OCI-LY7 (cell line): ENCODE measurements at regions not wholly inside any gene's neighbourhood (a gene's known extent, or its start where the extent isn't known, plus 50 kb on each side); places are given as distances from the start of the nearest gene placed in this dataset.

ENCODE experiments used
- BruUV-seq: library from RNA; stranded (reverse); fragments of 400-500 nt; replicated peaks from 2 replicates; lab custom pipeline; 2021; lab: Mats Ljungman, UMichigan
- CTCF ChIA-PET: fragments of 300-600 bp; sonication (Branson Sonifier 250); formaldehyde crosslinking; loops from one replicate; lab custom pipeline; 2022; ENCODE audit warnings: antibody characterized with exemption; ENCODE audit not compliant: unreplicated experiment; lab: Charles Lee
- POLR2A ChIA-PET: fragments of 300-600 bp; sonication (Branson Sonifier 250); formaldehyde crosslinking; loops from one replicate; lab custom pipeline; 2022; ENCODE audit warnings: antibody characterized with exemption; lab: Charles Lee
- DNase-seq: peaks from one replicate; pipeline ENCODE4 v3.0.0-alpha.2; 2015; ENCODE audit warnings: low spot score
- H2AFZ ChIP-seq: fragments of 200-600 bp; sonication (generic), shearing (Covaris generic); 2 replicates; pipeline ENCODE4 v1.6.1; 2014; ENCODE audit warnings: mild to moderate bottlenecking, antibody characterized with exemption, low read length, moderate library complexity
- H3K27ac ChIP-seq: fragments of 200-600 bp; sonication (generic); 2 replicates; pipeline ENCODE4 v1.5.1; 2014; ENCODE audit warnings: mixed run types, low read depth, mild to moderate bottlenecking, moderate library complexity, low read length, inconsistent platforms; ENCODE audit not compliant: poor library complexity, severe bottlenecking
- H3K36me3 ChIP-seq: fragments of 200-600 bp; sonication (generic); 2 replicates; pipeline ENCODE4 v1.6.1; 2014; ENCODE audit warnings: mild to moderate bottlenecking, antibody characterized with exemption, low read length, moderate library complexity, mixed read lengths; ENCODE audit not compliant: insufficient read depth
- H3K4me1 ChIP-seq: fragments of 200-600 bp; sonication (generic); 2 replicates; pipeline ENCODE4 v1.5.1; 2014; ENCODE audit warnings: mild to moderate bottlenecking, low read length; ENCODE audit not compliant: insufficient read depth, poor library complexity, severe bottlenecking
- H3K4me2 ChIP-seq: fragments of 200-600 bp; sonication (generic); 2 replicates; pipeline ENCODE4 v1.6.1; 2014; ENCODE audit warnings: mild to moderate bottlenecking, low read length
- H3K4me3 ChIP-seq: fragments of 200-600 bp; sonication (generic); 2 replicates; pipeline ENCODE4 v1.5.1; 2014; ENCODE audit warnings: mild to moderate bottlenecking, low read depth, low read length; ENCODE audit not compliant: poor library complexity, severe bottlenecking
- H3K79me2 ChIP-seq: fragments of 200-600 bp; sonication (generic); 2 replicates; pipeline ENCODE4 v1.6.1; 2016; ENCODE audit warnings: low read depth, mild to moderate bottlenecking, low read length, moderate library complexity, mixed read lengths; ENCODE audit not compliant: insufficient read depth
- H3K9me2 ChIP-seq: fragments of 200-600 bp; sonication (generic); 2 replicates; pipeline ENCODE4 v1.6.1; 2016; ENCODE audit warnings: mild to moderate bottlenecking, low read length, mixed read lengths; ENCODE audit not compliant: insufficient read depth
- H3K9me3 ChIP-seq: fragments of 200-600 bp; sonication (generic); 2 replicates; pipeline ENCODE4 v1.6.1; 2014; ENCODE audit warnings: mild to moderate bottlenecking, mixed run types, low read length, mixed read lengths
- H4K20me1 ChIP-seq: fragments of 200-600 bp; sonication (generic); 2 replicates; pipeline ENCODE4 v1.6.1; 2014; ENCODE audit warnings: mild to moderate bottlenecking, antibody characterized with exemption, low read length, moderate library complexity, mixed read lengths; ENCODE audit not compliant: insufficient read depth
- CTCF ChIP-seq: fragments of 200-600 bp; sonication (generic); conservative IDR thresholded peaks from 2 replicates; pipeline ENCODE4 v1.5.1; 2014; ENCODE audit warnings: mild to moderate bottlenecking, antibody characterized with exemption, low read length, moderate library complexity, mixed read lengths
- EZH2phosphoT487 ChIP-seq: fragments of 200-600 bp; sonication (generic); IDR thresholded peaks from 2 replicates; pipeline ENCODE4 v1.6.1; 2018; ENCODE audit warnings: low read depth, borderline replicate concordance, mild to moderate bottlenecking, mixed run types, antibody characterized with exemption, low read length, moderate library complexity, mixed read lengths
- intact Hi-C: fragments of 100-400 bp; cut with micrococcal nuclease; formaldehyde crosslinking; loops from one replicate; pipeline ENCODE4 v1.10.0; 2022; ENCODE audit not compliant: unreplicated experiment

- CTCF ChIA-PET = no interaction called here
- Histone ChIP-seq H3K4me2 (no peak overlapping the region), H3K36me3 (no peaks in the 10 kb centered on the region), H3K27ac (no peak overlapping the region), H3K79me2 (no peaks in the 10 kb centered on the region), H2AFZ (no peak overlapping the region), H4K20me1 (no peaks in the 10 kb centered on the region), H3K4me1 (no peaks in the 10 kb centered on the region), H3K9me3 (no peaks in the 10 kb centered on the region), H3K4me3 (no peak overlapping the region), H3K9me2 (no peaks in the 10 kb centered on the region)
- TF ChIP-seq CTCF (no peak), EZH2phosphoT487 (no peak)
- no TSS peak for BruUV-seq
- intact Hi-C loops = no loop called here
- POLR2A ChIA-PET = no interaction called here
- no peak for DNase-seq
Observed at GRCh38 chr20:50405235-50405914, 104.8 kb upstream of the PTPN1 start.

GRCh38 chr20:50405915-50406609 is 104.1 kb upstream of the PTPN1 start:
- TF ChIP-seq CTCF (no peak), EZH2phosphoT487 (no peak)
- H3K79me2 ChIP-seq = no peaks in the 10 kb centered on the region
- no peaks in the 10 kb centered on the region for H4K20me1 ChIP-seq
- no peaks in the 10 kb centered on the region for H3K4me1 ChIP-seq
- ChIA-PET CTCF (no interaction called here), POLR2A (no interaction called here)
- no peaks in the 10 kb centered on the region for H3K9me2 ChIP-seq
- H3K4me2 ChIP-seq = no peak overlapping the region
- no peak overlapping the region for H2AFZ ChIP-seq
- no peaks in the 10 kb centered on the region for H3K36me3 ChIP-seq
- intact Hi-C loops = no loop called here
- H3K4me3 ChIP-seq = no peak overlapping the region
- BruUV-seq = no TSS peak
- no peaks in the 10 kb centered on the region for H3K9me3 ChIP-seq
- no peak for DNase-seq
- no peak overlapping the region for H3K27ac ChIP-seq

- ChIA-PET POLR2A (interaction anchor here (0.6 kb wide), 1 partner anchor 77 kb away, joined by 4 read pairs; no protein-coding TSS in a partner anchor), CTCF (no interaction called here)
- TF ChIP-seq EZH2phosphoT487 (no peak), CTCF (no peak)
- no peak overlapping the region for H3K27ac ChIP-seq
- H3K36me3 ChIP-seq = no peaks in the 10 kb centered on the region
- no peak for DNase-seq
- no peak overlapping the region for H3K4me3 ChIP-seq
- H3K79me2 ChIP-seq = no peaks in the 10 kb centered on the region
- no peak overlapping the region for H2AFZ ChIP-seq
- no peaks in the 10 kb centered on the region for H4K20me1 ChIP-seq
- no peaks in the 10 kb centered on the region for H3K9me3 ChIP-seq
- no peak overlapping the region for H3K4me2 ChIP-seq
- BruUV-seq = no TSS peak
- H3K4me1 ChIP-seq = no peaks in the 10 kb centered on the region
- intact Hi-C loops = no loop called here
- no peaks in the 10 kb centered on the region for H3K9me2 ChIP-seq
Observed at GRCh38 chr20:50406610-50407136, 103.5 kb upstream of the PTPN1 start.
